ENCODE measurements at regions not wholly inside any gene's neighbourhood (a gene's known extent, or its start where the extent isn't known, plus 50 kb on each side); places are given as distances from the start of the nearest gene placed in this dataset.

DNA sequence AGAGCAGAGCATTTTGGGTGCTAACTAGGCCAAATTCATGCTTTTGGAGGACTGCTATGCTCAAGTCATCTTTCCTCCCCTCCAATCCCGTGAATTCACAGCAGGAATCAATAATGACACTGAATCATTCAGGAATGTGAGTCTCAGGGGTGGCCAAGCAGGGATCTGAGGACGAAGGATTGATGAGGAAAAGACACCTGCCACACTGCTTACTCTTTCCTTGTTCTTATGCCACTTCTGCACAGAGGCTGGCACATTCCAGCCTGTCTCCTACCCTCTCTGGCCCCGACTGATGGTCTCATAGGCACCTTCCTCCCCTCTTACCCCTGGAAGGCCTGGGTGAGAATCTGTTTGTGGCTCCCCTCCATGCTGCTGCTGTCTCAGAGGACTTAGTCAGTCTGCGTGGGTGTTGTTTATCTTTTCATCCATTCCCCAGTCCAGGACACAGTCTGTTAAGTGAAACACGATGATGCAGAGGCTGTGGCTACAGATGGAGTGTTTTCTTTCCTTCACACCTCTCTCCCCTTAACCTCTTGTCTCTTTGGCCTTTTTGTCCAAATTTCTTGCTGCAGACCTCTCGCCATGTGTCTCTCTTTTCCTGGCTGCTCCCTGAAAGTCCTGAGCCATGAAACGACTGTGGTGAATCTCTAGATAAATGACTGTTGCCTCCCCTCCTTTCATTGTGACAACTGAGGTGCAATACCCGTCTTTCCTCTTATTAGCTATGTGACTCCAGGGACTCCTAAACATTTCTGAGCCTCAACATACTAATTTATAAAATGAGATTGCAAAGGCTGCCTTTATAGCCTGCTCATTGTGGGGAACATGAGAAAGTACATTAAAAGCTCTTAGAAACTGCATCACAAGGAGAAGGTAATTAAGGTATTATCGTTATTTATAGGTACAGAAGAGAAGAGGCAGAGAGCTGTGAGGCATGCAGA is 86.9 kb downstream of the RDH14 start:
- no peak overlapping the region for H3K4me3 ChIP-seq (ENCODE audit: low read length)
- DNase-seq (ENCODE audit: low read depth, low spot score): no peak

DNA sequence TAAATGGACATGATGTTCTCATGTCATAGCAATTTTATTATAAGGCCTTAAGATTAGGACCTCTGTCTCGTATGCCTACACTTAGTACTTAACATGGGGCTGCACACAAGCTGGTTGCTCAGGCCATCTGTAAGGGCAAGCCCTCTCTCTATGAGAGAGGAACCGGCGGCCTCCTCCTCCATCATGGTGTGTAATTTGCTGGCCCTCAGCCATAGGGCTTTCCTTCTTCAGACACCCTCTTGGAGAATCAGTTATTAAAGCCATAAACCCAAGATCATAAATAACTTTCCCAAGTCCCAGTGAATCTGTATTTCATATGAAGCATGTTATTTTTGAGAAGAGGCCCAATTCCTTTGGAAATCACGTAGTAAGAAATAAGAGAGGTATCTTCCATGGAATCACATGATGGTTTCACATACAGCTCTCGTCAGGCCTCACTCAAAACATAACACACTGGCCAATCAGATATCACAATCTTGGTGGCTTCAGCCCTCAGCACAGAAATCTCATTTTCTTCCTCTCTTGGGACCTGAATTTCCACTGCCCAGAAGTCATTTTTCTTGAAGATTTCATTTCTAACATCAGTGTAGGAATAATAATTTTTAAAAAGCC is 92.6 kb downstream of the RDH14 start:
- no peak overlapping the region for H3K4me3 ChIP-seq (ENCODE audit: low read length)
- no peak for DNase-seq (ENCODE audit: low read depth, low spot score)

DNA sequence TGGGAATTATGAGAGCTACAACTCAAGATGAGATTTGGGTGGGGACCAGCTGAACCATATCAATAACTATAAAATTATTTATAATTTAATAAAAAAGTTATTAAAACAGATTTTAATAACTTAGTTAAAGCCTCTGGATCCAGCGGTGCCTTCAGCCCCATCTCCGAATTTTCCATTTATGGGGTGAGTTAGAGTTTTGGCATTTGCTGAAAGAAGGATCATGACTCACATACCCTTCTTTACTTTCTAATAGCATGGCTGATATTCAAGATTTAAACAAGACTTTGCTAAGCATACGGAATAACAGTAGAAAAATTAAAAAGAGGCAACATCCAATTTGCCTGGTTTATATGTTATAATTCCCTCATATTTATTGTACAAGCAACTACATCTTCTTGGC is 94.5 kb downstream of the RDH14 start:
- no peak for DNase-seq (ENCODE audit: low read depth, low spot score)
- no peak overlapping the region for H3K4me3 ChIP-seq (ENCODE audit: low read length)

DNA sequence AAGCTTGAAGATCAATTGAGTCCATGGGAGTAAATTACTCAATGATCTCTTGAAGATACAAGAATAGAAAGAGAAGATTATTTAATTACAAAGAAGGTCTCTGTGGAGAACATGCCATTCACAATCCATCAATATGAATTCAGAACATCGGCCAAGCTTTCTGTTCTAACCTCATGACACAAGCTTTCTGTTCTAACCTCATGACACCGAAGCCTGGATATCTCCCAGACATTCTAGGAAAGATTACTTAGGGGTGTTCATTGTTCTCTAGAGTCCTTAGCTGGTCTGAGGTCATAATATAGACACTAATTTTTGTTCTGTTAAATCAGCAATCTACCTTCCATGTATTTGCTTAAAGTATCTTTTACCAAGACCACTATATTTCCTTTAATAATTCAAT is 95.5 kb downstream of the RDH14 start:
- no peak overlapping the region for H3K4me3 ChIP-seq (ENCODE audit: low read length)
- no peak for DNase-seq (ENCODE audit: low read depth, low spot score)

DNA sequence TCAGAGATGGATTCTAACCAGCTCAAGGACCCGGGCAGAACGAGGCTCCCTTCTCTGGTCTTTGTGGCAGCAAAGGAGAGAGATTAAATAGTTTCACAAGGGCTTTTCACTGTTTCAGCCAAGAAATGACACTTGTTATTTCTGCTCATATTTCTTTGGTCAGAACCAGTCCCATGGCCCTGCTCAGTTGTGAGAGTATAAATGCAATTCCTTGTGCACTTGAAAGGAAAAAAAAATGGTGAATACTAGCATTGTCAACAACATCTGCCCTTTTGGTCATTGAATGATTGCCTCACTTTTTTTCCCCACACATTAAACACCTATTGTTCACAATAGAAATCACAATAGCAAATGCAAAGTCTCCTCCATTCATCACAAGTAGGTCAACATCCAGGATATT is 104.4 kb downstream of the RDH14 start:
- DNase-seq (ENCODE audit: low read depth, low spot score): no peak
- H3K4me3 ChIP-seq (ENCODE audit: low read length): no peak overlapping the region

DNA sequence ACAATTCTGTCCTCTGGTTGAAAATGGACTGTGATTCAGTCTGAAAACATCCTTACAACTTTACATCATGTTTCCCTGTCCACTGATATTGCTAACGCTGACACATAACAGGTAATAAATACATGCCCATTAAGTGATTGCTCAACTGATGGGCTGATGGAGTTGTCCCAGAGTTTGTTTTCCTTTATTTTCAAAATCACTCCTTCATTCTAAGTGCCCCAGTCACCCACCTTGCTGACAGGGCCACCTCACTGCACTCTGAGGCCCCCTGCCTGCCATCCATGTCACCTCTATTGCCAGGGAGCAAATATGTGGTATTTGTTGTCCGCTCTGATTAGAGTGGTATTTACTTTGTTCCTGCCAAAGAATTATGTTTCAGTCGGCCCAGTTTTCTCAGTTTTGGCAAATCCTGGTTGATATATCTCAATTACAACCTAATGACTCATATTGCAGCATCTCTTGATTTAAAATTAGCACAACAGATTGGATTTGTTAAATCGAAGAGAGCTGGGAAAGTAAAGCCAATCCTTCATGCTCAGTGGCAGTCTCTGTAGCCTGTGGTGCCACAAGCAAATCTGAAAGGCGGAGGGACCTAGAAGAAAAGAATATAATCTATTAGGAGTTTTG is 105.1 kb downstream of the RDH14 start:
- H3K4me3 ChIP-seq (ENCODE audit: low read length): no peak overlapping the region

DNA sequence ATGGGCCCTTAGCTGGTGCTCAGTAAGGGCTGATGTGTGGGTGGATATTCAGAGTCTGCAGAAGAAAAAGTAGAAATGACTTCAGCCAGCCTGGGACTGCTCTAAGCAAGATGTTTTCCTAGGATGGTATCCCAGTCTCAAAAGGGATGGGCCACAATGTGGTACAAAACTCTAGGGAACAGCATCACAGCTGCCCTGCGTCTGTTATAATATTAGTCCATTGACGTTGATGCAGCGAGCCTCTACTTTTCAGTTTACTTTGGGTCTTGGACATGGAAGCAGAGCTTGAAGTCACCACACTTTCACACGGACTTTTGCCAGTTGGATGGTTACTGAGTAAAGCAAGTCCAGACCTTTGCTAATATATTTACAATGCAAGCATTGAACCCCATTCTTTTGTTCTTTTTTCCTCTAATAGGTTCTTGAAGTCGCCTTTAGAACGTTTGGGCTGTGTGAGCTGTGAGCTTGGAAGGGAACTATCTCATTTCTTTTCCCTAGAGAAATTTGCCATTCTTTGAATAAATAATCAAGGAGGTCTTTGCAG is 105.7 kb downstream of the RDH14 start:
- no peak overlapping the region for H3K4me3 ChIP-seq (ENCODE audit: low read length)
- no peak for DNase-seq (ENCODE audit: low read depth, low spot score)

More for the DNA sequence above, 105.1 kb downstream of the RDH14 start:
- no peak for DNase-seq (ENCODE audit: low read depth, low spot score)

DNA sequence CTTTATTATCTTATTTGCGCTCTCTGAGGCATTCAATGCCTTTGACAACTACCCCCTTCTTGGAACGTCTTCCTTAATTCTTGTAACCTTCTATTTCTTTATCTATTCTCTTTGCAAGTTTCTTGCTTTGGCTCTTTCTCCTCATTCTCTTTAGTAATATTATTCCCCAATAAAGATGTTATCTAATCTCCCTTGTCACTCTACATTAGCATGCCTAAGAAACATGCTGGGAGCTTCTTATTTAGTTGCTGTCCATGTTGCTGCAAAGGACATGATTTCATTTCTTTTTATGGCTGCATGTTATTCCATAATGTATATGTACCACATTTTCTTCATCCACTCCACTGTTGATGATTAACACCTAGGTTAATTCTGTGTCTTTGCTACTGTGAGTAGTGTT is 113.7 kb downstream of the RDH14 start:
- no peak overlapping the region for H3K4me3 ChIP-seq (ENCODE audit: low read length)
- no peak for DNase-seq (ENCODE audit: low read depth, low spot score)

DNA sequence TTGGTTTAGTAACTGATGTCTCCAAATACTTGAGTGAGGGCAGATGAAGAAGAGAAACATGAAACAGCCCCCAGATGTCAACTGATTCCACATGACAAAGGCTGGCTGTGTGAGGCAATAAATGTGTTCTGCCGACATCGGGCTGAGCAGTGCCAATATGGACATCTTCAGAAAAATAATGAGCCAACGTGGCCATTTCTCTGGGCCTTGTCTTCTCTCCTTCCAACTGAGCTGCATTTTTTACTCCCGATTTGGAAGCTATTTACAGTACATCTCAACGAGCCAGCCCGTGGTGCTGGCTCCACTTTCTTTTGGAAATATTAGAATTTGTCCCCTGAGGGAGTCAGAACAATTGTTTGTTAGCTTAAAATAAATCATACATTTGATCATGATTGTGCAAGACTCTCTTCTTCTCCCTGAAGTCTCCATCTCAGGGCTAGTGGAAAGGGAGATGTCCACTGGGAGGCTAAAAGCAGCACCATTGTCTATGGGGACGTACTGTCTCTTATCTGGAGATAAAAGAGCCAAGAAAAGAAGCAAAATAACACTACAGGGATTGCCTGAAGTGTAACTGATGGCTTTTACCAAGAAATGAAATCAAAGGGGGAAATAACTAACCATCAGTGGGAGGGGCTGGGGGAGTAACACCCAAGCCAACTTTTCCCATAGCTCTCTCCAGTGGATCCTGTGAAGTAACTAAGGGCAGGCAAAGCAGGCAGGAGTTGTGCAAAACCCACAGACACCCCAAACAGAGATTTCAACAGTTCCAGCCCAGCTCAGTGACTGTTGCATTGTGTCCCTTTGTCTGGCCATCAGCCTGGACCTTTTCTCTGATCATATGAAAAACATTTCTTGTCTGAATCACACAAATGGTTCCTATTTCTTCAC is 114.8 kb downstream of the RDH14 start:
- no peak for DNase-seq (ENCODE audit: low read depth, low spot score)
- H3K4me3 ChIP-seq (ENCODE audit: low read length): no peak overlapping the region

DNA sequence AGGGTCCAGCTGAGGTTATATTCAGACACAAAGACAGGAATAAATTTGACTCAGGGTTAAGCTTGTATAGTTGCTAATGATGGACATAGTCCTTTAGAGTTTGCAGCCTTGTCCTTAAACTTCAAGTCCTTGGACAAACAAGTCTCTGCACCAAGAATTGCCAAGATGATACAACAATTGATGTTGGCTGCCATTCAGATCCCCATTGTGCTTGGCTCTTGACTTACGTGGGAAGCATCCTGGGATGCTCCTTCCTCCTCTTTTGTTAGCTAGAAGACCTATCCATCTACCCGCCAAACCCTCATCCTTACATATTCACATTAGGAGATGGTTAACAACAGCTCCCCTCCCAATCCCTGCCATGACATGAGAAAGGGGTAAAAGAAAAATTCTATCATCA is 115.6 kb downstream of the RDH14 start:
- DNase-seq (ENCODE audit: low read depth, low spot score): no peak
- H3K4me3 ChIP-seq (ENCODE audit: low read length): no peak overlapping the region

DNA sequence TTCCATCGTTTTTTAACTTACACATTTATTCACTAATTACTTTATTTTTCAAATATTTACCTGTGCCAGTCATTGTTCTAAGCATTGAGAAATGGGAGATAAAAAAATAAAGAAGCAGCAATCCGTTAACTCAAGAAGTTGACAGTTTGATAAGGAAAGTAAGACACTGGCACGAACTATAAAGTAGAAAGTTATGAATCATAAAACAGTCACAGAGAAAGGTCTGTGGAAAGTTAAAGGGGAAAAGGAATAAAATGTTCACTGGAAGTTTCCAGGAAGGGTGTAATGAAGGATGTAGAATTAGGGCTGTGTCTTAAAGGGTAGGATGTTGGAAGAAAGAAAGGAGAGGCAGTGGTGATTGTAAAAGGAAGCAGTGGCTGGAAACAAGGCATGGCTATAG is 118.9 kb downstream of the RDH14 start:
- no peak for DNase-seq (ENCODE audit: low read depth, low spot score)
- H3K4me3 ChIP-seq (ENCODE audit: low read length): no peak overlapping the region

DNA sequence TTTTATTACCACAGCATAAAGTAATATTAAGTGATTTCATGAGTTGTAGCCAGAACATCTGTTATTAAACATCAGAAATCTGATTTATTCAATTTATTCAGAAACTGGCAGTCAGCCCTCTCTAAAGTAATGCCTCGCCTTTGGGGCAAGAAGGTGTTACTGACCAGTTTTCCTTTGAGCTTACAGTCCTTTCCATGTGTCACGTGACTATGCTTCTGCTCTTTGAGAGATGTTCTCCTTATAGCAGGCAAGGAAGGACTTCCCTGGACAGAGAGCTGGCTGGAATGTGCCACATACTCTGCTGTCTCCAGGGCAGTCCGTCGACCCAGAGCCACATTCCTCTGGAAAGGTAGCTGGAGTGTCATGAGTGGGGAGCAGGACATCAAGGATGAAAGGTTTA is 119.7 kb downstream of the RDH14 start:
- no peak for DNase-seq (ENCODE audit: low read depth, low spot score)
- H3K4me3 ChIP-seq (ENCODE audit: low read length): no peak overlapping the region

DNA sequence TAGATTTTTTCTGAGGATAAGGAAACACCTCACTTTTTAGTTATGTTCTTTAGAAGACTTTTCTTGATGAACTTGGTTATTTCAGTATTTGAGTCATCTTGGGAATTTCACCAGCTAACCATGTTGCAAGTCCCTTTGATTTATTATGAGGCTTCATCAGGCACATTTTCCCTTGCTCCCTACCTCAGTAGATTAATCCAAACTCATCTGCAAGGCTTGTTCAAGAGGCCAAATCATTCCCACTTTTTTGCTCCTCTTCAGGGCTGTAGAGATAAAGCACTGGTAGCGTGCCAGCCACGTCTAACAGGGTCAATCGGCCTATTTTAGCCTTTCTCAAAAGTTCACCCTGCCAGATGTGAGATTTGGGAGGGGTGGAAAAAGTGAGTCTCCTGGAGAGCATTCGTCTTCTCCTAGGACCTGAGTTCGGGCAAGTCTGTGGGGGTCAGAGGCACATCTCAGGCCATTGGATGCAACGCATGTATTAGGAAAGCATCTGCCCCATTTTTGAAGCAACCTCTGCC is 120.3 kb downstream of the RDH14 start:
- DNase-seq (ENCODE audit: low read depth, low spot score): no peak
- H3K4me3 ChIP-seq (ENCODE audit: low read length): no peak overlapping the region

DNA sequence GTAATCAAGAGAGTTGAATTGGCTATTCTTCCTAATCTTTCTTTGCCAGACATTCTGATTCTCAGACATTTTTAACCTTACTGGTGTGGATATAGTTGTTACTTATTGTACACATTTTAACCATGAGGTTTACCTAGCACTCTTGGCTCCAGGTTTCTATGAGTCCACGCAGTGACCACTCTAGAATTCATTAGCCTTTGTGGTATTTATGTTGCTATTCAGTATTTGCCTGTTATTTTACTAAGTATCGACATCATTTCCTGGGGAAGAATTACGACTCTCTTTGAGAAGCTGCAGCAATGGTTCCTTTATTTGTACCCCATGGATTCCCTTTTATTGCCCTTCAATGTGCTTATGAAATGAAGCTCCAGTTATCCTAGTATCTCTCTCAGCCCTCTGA is 120.7 kb downstream of the RDH14 start:
- no peak for DNase-seq (ENCODE audit: low read depth, low spot score)

DNA sequence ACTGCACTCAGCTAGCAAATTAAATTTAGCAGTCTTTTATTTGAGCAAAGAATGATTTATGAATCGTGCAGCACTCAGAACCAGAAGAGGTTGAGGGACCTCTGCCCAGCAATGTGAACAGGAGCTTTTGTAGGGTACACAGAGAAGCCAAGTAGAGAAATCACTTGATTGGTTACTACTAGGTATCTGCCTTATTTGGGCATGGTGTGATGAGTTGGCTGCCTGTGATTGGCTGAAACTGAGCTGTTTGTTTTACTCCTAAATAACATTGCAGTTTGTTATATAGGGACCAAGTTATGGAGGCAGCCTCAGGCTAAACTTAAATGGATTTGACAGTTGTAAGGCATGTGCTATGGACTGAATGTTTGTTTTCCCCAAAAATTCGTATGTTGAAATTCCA is 122.5 kb downstream of the RDH14 start:
- no peak for DNase-seq (ENCODE audit: low read depth, low spot score)
- H3K4me3 ChIP-seq (ENCODE audit: low read length): no peak overlapping the region

More for the DNA sequence above, 120.7 kb downstream of the RDH14 start:
- no peak overlapping the region for H3K4me3 ChIP-seq (ENCODE audit: low read length)

DNA sequence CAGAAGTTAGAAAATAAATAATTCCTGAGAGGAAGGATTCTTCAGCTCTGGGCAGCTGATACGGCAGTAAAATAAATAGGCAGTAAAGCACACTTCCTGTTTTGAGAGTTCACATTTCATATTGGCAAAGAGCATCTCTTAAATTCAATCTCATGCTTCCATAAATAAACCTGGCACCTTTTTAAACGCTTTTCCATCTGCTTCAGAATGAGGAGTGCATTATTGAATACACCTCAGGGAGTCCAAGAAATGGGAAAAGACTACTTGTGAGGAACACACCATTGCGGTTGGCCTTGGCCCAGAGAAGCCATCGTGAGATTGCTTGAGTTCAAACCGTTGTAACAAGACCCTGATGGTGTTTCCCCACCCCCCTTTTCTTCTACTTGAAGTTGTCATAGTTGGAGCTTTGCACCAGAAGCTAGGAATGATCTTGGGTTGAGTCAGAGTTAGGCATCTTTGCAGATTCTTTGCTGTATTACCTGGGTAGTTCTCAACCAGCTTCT is 123.9 kb downstream of the RDH14 start:
- no peak for DNase-seq (ENCODE audit: low read depth, low spot score)
- no peak overlapping the region for H3K4me3 ChIP-seq (ENCODE audit: low read length)

DNA sequence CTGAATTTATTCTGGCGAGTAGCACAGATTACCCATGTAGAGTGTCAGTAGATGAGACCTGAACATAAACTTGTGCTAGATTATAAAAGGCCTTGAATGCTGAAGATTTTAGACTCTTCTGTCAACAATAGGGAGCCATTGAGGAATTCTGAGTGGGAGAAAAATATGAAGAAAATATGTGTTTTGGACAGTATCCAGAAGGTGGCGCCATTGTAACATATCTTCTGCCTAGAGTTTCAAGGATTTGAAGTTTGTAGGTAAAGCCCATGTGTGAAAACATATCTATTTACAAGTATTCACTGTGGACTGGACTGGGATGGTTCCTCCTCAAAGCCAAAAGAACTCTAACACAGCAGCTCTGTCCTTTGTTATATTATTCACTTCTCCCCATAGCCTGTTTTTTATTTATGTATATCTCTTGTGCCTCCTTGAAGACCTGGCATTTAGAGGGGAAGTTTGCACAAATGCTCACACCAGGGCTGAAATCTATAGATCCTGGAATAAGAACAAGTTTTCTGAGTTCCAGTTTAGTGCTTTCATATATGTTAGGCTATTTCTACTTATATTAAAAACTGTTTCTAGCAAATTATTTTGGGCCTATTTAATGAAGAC is 124.9 kb downstream of the RDH14 start:
- DNase-seq (ENCODE audit: low read depth, low spot score): peak; percentile 44
- H3K4me3 ChIP-seq (ENCODE audit: low read length): no peak overlapping the region

DNA sequence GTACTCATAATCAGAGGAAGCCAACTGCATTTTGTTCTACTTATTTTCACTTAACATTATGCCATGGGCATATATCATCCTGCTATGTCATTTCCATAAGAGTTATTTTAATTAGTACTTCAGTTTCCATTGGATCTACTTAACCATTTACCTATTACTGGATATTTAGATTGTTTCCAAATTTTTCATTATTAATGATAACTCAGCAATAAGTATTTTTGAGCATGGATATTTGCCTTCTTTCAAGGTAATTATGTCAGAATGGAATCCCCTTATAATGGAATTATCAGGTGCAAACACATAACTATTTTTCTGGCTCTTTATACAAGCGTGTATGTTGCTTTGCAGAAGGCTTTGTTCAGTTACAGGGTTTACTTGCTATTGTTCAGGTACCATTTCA is 126.6 kb downstream of the RDH14 start:
- H3K4me3 ChIP-seq (ENCODE audit: low read length): no peak overlapping the region
- no peak for DNase-seq (ENCODE audit: low read depth, low spot score)

All from Jurkat, Clone E6-1 (cell line).